ENCODE measurements at regions not wholly inside any gene's neighbourhood (a gene's known extent, or its start where the extent isn't known, plus 50 kb on each side); places are given as distances from the start of the nearest gene placed in this dataset.

GRCh38 chr13:104871456-104871855 lies 1664.0 kb downstream of the EFNB2 start:
- Mint-ChIP-seq H3K9me3 (no peaks in the 10 kb centered on the region), H3K4me1 (no peaks in the 10 kb centered on the region), H3K27me3 (ENCODE audit: low read depth) (no peaks in the 10 kb centered on the region), H3K36me3 (ENCODE audit: low read depth) (no peaks in the 10 kb centered on the region), H3K27ac (no peak overlapping the region), H3K4me3 (no peak overlapping the region)
- no peak for TF ChIP-seq CTCF (IDR thresholded peaks at IDR 0.05; ENCODE audit: unreplicated experiment in 3 of 3)

- no peaks in the 10 kb centered on the region for H3K36me3 Mint-ChIP-seq (ENCODE audit: low read depth)
- no peak overlapping the region for H3K27ac Mint-ChIP-seq
- H3K9me3 Mint-ChIP-seq: no peaks in the 10 kb centered on the region
- H3K4me3 Mint-ChIP-seq: no peak overlapping the region
- TF ChIP-seq CTCF (IDR thresholded peaks at IDR 0.05; ENCODE audit: unreplicated experiment in 3 of 3): no peak
- no peaks in the 10 kb centered on the region for H3K27me3 Mint-ChIP-seq (ENCODE audit: low read depth)
- no peaks in the 10 kb centered on the region for H3K4me1 Mint-ChIP-seq
Measured at GRCh38 chr13:104869501-104869900, 1666.0 kb downstream of the EFNB2 start.

GRCh38 chr13:104868806-104869205 lies 1666.7 kb downstream of the EFNB2 start:
- TF ChIP-seq CTCF (IDR thresholded peaks at IDR 0.05; ENCODE audit: unreplicated experiment in 3 of 3): no peak
- H3K4me3 Mint-ChIP-seq: no peak overlapping the region
- H3K36me3 Mint-ChIP-seq (ENCODE audit: low read depth): no peaks in the 10 kb centered on the region
- no peak overlapping the region for H3K27ac Mint-ChIP-seq
- H3K27me3 Mint-ChIP-seq (ENCODE audit: low read depth): no peaks in the 10 kb centered on the region
- H3K4me1 Mint-ChIP-seq: no peaks in the 10 kb centered on the region
- no peaks in the 10 kb centered on the region for H3K9me3 Mint-ChIP-seq

GRCh38 chr13:104855581-104855980 lies 1679.9 kb downstream of the EFNB2 start:
- no peaks in the 10 kb centered on the region for H3K36me3 Mint-ChIP-seq (ENCODE audit: low read depth)
- no peaks in the 10 kb centered on the region for H3K27me3 Mint-ChIP-seq (ENCODE audit: low read depth)
- no peak overlapping the region for H3K4me3 Mint-ChIP-seq
- no peaks in the 10 kb centered on the region for H3K4me1 Mint-ChIP-seq
- H3K9me3 Mint-ChIP-seq: peaks cover 8% of the 10 kb centered on the region
- H3K27ac Mint-ChIP-seq: no peak overlapping the region
- no peak for TF ChIP-seq CTCF (IDR thresholded peaks at IDR 0.05; ENCODE audit: unreplicated experiment in 3 of 3)

- H3K27ac Mint-ChIP-seq: no peak overlapping the region
- H3K4me1 Mint-ChIP-seq: no peaks in the 10 kb centered on the region
- H3K36me3 Mint-ChIP-seq (ENCODE audit: low read depth): no peaks in the 10 kb centered on the region
- peaks cover 5% of the 10 kb centered on the region for H3K9me3 Mint-ChIP-seq
- H3K27me3 Mint-ChIP-seq (ENCODE audit: low read depth): no peaks in the 10 kb centered on the region
- H3K4me3 Mint-ChIP-seq: no peak overlapping the region
- TF ChIP-seq CTCF (IDR thresholded peaks at IDR 0.05; ENCODE audit: unreplicated experiment in 3 of 3): no peak
Measured at GRCh38 chr13:104854698-104855097, 1680.8 kb downstream of the EFNB2 start.

- Mint-ChIP-seq H3K36me3 (ENCODE audit: low read depth) (no peaks in the 10 kb centered on the region), H3K4me1 (no peaks in the 10 kb centered on the region), H3K27me3 (ENCODE audit: low read depth) (no peaks in the 10 kb centered on the region), H3K4me3 (no peak overlapping the region), H3K9me3 (peaks cover 5% of the 10 kb centered on the region), H3K27ac (no peak overlapping the region)
- TF ChIP-seq CTCF (IDR thresholded peaks at IDR 0.05; ENCODE audit: unreplicated experiment in 3 of 3): no peak
Measured at GRCh38 chr13:104854007-104854406, 1681.5 kb downstream of the EFNB2 start.
